ENCODE measurements at regions not wholly inside any gene's neighbourhood (a gene's known extent, or its start where the extent isn't known, plus 50 kb on each side); places are given as distances from the start of the nearest gene placed in this dataset.
"Not testable (repeated sequence)": the region's sequence is repeated elsewhere in the genome, so short reads cannot be mapped to it uniquely, and the experiment has no call there.

DNA sequence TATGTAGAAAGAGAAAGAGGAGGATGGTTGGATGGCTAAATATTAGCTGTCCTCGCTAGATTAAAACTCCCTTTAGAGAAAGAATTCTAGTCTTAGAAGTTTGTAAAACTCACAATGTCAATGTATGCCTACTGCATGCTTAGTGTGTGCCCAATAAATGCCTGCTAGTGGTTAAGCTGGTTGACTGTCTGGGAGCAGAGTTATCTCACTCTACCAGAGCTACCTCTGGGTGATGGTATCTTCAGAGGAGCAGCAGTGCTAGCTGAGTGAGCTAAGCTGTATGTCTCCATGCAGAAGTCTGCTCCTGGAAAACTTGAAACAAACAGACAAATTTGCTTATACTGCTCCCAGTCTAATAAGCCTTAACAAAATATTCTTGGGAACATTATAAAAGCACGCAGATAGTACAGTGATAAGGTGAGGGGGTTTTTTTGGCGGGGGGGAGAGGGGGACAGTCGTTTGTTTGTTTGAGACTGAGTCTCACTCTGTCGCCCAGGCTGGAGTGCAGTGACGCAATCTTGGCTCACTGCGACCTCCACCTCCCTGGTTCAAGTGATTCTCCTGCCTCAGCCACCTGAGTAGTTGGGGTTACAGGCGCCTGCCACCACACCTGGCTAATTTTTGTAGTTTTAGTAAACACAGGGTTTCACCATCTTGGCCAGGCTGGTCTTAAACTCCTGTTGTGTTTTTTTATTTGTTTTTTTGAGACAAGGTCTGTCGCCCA is 202.8 kb upstream of the TSC22D1 start:
- no peak for DNase-seq

GRCh38 chr13:44775290-44775689 is 199.2 kb upstream of the TSC22D1 start:
- DNase-seq = not testable (repeated sequence)

- DNase-seq = no peak
Observed at GRCh38 chr13:44770951-44771350, 194.8 kb upstream of the TSC22D1 start.

- DNase-seq = no peak
Observed at GRCh38 chr13:44769686-44770085, 193.6 kb upstream of the TSC22D1 start.

DNA sequence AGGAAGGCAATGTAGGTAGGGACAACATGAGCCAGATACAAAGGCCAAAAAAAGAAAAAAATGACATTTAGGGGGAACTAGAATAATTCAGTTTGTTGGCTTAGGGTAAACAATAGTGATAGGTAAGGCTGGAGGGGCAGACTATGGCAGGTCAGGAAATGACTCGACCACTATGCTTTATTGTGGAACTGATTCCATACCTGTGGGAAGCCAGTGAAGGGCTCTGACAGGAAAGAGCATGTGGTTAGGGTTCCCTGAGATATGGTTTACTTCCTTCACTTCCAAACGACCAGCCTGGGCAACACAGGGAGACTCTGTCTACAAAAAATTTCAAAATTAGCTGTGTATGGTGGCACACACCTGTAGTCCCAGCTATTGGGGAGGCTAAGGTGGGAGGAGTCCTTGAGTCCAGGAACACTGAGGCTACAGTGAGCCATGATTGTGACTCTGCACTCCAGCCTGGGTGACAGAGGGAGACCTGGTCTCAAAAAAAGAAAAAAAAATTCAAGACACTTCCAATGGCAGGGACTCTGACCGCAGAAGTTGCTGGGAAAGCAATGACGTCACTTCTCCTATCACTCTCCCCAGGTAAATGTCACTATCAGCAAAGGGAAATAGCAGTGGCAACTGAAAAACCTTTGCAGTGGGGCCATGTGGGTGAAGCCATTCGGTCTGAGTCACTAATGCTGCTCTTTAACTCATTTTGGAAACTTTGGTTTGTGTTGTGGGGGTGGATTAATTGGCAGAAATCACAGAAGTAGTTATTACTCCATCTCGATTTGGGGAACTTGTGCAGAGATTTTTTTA is 192.8 kb upstream of the TSC22D1 start:
- DNase-seq = no peak

DNA sequence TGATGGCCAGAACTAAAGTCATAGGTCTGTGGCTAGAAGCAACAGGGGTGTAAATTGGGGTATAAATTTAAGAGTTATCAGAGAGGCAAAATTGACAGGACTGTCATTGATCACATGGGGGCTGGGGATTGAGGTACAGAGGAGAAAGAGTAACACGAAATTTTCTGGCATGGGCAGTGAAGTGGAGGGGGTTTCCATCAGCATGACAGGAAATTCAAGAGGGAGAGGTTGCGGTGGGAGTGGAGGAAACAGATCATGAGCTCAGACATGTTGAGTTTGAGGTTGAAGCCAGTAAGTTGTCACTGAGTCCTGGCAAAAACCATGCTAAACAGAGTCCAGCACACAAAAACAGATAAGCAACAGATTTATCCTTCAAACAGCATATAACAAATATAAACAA is 192.1 kb upstream of the TSC22D1 start:
- no peak for DNase-seq

GRCh38 chr13:44765001-44765471 is 188.9 kb upstream of the TSC22D1 start:
- DNase-seq = no peak

- DNase-seq = no peak
Observed at GRCh38 chr13:44764302-44764692, 188.2 kb upstream of the TSC22D1 start.

GRCh38 chr13:44763615-44764301 is 187.6 kb upstream of the TSC22D1 start:
- peak in 1 of 2 donors; percentile 13 for DNase-seq

DNA sequence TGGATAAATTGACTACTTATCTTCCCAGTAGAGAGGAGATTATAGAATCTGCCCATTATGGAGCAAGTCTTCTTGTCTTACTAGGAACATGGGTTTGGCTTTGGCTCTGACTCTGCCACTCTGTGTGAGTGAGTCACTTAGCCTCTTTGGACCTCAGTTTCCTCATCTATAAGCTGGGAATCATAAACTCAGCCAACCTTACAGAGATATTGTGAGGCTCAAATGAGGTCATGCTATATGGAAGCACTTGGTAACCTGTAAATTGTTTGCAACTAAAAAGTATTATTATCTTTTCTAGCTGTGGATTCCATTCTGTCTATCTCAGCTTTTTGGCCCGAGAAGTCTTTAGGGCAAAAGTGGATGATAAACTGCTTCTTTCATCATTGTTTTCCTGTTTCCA is 186.8 kb upstream of the TSC22D1 start:
- DNase-seq = no peak

GRCh38 chr13:44760434-44760833 is 184.3 kb upstream of the TSC22D1 start:
- no peak for DNase-seq

DNA sequence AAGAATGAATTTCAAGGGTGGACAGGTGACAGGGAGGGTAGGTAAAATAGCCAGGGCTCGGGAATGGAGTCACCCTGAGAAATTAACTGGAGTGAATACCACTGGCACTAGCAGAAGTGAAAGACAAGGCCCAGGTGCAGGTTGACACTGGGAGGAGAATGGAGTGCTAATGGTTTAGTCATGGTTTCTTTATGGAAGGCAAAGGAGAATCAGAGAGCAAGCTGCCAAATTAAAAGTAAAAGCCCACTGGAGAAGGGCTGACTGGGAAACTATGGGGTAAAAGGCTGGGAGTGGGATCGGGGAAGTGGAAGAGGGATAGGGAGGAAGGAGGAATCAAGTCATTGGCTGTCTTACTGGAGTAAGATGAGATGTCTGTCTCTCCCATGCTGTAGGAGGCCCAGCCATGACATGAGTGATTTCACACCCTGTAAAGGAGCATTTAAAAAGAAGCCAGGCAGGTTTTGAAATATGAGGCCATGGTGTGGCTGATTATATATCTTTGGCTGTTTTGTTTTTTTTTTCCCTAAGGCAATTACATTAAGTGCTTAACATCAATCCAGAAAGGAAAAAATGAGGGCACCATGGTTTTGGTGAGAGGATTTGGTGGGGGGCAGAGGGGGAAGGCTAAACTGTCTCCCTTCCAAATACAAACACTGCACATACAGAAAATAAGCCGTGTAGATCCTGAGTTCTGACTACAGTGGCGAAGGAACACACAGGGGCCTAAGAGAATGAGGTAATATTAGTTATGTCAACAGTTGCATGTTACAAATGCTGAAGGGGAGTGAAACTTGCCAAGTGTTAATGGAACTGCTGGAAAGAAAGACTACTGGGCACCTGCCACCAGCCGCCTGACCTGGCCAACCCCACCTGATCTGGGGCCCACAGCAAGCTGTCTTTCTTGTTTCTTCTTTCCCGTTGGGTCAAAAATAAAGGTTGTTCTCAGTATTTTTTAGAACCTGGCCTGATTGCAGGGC is 183.5 kb upstream of the TSC22D1 start:
- DNase-seq = no peak

DNA sequence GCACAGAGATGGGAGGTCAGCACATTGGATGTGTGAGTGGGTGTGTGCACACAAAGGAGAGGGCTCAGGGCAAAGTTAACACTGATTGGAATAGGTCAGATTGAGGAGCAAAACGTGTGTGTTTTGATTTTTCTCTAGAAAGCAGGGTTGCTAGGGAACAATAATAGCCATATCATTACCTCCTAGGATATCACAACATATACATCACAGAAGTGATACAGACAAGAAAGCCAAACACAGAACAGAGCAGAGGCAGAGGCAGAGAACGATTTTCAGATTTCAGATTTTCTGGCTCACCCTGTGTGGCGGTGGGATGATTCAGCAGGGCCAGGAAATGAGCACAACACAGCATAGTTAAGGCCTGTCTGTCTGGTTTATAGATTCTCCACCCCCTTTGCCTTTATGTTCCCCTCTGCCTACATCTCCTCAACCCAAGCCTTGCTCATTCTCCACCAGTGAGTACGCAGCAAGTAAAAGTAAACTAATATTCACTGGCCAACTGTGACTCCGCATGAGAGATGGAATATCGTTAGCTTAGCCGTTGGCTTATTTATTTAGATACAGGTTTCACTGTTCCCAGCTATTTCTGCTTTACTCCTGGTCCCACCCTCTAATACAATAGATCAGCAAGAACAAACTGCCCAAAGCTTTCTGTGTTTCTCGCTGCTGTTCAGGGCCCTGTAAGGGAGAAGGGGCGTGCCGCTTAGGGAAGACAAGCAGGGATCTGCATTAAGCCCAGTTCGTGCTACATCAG is 182.7 kb upstream of the TSC22D1 start:
- no peak for DNase-seq

DNA sequence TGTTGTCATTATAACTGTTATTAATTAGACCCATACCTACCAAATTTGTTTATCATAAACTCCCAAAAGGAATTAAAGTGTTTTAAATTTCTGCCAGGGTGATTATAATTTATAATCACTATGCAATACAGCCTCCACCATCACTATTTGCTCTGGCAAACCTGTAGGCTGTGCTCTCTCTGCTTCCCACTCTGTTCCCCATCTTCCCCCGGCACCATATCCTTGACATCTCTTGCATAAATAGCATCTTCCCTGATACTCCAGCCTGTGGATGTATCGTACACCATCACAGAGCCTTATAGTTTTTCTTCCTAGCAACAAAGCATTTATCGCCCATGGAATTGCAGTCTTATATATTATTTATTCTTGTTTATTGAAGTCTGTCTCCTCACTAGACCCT is 181.5 kb upstream of the TSC22D1 start:
- no peak for DNase-seq

DNA sequence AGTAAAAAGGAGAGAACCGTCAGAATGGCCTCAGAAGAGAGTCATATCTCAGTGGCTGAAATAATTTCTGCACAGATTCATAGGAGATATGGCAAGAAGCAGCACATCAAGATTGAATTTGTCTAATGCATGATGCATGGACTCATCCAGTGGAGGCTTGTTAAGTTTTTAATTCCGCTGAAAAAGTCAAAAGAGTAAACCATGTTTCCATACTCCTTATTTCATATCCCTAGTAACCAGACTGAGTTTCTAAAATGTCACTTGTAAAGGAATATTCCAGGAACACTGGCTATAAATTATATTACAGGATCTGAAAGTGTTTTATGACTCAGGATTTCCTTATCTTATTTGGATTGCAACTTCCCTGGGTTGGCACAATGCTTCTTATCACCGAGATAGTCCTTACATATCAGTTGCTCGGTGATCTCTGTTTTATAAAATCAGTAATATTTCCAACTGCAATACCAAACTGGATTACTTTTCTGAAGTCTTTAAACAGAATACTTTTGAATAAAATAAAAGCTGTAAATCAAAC is 180.2 kb upstream of the TSC22D1 start:
- DNase-seq = no peak

GRCh38 chr13:44755872-44756271 is 179.7 kb upstream of the TSC22D1 start:
- no peak for DNase-seq

DNA sequence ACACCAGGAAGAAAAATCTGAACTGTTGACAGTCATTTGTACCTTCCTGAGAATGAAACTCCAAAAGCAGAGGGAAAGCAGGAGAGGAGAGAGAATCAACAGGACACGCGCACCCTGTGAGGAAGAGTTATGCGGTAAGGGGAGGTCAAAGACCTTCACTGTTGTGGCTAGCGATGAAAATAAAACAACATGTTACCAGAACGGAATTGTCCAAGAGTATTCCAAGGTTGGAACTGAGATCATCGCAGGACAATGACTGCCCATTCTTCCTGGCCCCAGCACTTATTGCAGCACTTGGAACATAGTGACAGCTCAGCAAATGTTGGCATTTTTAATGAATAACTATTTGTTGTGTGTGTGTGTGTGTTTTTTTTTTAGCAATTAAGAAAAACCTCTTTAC is 176.0 kb upstream of the TSC22D1 start:
- DNase-seq = no peak

DNA sequence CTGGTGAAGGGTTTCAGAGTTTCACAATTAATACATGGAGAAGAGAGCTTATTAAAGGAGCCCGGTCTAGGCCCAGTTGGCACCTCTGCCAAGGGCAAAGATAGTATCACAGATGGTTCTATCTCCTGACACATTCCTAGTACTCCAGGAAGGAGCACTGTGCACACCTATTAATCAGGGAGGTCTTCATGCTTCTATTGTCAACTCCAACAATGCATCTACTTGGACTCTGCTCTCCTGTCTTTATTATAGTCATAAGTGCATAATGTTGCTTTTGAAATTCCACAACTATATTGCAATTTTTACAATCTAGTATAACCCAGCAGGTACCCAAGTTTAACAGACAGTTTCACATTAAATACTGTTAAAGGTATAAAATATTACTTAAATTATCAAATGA is 174.5 kb upstream of the TSC22D1 start:
- no peak for DNase-seq

DNA sequence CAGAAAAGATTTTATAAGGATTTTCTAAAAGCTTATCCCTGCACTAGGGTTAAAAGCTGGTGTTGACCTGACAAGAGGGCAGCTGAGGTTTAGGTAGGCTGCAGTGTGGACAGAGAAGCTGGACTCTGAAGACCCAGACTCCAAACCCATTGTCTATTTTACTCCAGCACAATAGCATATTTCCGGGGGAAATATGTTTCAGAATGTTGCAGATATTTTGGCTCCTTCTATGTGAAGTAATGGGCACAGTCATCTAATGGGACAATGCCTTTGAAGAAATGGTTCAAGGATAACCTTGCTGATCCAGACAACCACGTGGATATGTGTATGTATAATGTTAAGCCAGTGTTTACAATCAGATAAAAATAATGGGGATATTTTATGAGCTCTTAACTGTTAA is 173.8 kb upstream of the TSC22D1 start:
- DNase-seq = no peak

- DNase-seq = no peak
Observed at GRCh38 chr13:44748439-44748838, 172.3 kb upstream of the TSC22D1 start.

DNA sequence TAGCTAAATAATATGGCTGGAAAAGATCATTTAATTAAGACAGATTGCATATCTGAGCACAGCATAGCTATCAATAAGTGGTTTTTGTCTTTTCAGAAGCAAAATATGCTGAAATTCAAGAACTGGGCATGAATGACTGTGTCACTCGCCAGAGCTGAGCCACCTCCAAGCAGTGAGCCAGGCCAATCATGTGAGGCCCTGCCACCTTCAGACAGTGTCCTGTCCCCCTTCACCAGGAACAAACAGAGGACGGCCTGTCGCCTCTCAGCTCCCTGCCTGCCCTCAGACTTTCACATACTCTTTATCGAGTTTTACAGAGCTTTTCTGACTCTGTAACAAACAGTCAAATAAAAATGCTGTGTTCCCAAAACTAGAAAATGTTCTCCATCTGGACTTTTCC is 171.0 kb upstream of the TSC22D1 start:
- no peak for DNase-seq
